GM21717 (cell line): ENCODE measurements at regions not wholly inside any gene's neighbourhood (a gene's known extent, or its start where the extent isn't known, plus 50 kb on each side); places are given as distances from the start of the nearest gene placed in this dataset.

Experiments
- ATAC-seq: cut with Tn5 transposase; IDR thresholded peaks from one replicate; pipeline ENCODE4 v1.9.1; 2021; ENCODE audit warnings: mild to moderate bottlenecking, moderate library complexity; ENCODE audit not compliant: unreplicated experiment

GRCh38 chr1:209229494-209230061 lies 353.9 kb upstream of the CAMK1G start:
- no peak for ATAC-seq

GRCh38 chr1:209230314-209230713 lies 353.2 kb upstream of the CAMK1G start:
- ATAC-seq: no peak

- no peak for ATAC-seq
These were observed 351.9 kb upstream of the CAMK1G start for GRCh38 chr1:209231476-209232156.

DNA sequence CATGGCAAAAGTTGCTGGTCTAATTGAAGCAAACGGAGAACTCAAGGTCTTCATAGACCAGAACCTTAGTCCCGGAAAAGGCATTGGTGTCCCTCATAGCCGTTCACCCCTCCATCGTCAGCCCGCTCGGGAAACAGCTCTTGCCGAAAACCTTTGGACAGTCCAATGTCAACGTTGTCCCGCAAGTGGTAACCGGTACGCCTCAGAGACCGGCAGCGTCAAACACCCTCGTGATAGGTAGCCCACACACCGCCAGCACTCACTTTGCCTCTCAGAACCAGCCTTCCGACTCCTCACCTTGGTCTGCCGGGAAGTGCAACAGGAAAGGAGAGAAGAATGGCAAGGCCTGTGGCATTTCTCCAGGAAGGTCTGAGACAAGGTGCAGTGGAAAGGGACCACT lies 351.3 kb upstream of the CAMK1G start:
- no peak for ATAC-seq

- ATAC-seq: no peak
These were observed 350.8 kb upstream of the CAMK1G start for GRCh38 chr1:209232759-209233158.

- ATAC-seq: no peak
These were observed 348.3 kb upstream of the CAMK1G start for GRCh38 chr1:209235166-209235565.

DNA sequence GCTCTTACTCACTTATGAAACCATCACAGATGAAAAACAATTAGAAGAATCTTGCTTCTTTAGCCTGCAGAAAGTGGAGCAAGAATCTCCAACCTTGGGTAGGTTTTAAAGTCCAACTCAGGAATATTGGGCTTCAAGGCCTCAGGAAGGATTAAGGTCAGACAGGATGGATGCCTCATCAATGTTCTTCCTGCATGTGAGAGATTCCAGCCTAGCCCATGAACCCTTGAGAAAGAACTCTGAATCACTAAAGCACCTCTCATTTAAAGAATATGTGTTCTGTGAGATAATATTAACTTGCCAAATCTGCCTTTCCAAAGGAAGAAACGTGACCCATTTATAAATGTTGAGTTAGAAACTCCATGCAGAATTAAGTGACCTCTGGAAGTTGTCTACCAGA lies 345.2 kb upstream of the CAMK1G start:
- ATAC-seq: no peak

GRCh38 chr1:209240351-209240750 lies 343.2 kb upstream of the CAMK1G start:
- no peak for ATAC-seq

GRCh38 chr1:209241487-209241886 lies 342.0 kb upstream of the CAMK1G start:
- ATAC-seq: no peak

DNA sequence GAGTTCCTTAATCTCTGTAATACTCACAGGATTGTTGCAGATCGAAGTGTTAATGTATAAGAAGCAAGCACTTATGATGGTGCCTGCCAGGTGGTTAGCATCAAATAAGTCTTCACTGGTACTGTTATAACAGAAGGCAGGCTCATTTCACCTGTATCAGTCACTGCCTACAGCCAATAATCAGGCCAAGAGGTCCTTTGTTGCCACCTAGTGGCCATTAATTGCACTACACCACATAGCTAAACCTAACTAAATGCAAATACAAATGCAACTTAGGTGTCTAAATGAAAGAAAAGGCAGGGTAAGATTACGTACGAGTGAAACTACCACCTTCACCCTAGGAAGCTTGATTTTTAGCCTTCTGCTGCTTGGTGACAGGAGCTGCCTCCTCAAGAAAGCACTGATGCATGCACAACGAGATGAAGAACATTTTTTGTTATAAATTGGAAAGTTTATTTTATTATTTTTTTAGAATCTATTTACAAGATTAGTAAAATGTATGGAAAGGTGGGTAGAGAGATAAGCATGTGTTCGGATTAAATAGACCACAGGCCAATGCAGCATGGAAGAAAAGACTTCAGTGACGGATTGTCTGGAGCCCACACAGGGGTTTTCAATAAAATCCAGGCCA lies 334.8 kb upstream of the CAMK1G start:
- peak; percentile 77 for ATAC-seq

DNA sequence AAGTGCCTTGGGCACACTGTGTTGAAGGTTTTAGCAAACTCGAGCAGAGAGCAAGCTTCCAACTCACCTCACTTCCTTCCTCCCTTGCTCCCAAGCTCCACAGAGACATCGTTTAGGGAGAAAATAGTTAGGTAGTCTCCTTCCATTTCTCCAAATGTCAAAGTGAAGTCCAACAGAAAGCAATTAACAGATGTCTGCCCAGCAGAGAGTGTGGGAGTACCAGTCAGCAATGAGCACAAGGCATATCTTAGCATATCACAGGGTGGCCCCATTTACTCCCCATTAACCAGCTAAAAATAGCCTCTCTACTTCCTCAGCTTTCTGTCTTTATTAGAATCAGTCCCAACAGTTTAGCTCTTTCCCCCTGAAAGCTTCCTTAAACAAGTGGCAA lies 334.2 kb upstream of the CAMK1G start:
- no peak for ATAC-seq

DNA sequence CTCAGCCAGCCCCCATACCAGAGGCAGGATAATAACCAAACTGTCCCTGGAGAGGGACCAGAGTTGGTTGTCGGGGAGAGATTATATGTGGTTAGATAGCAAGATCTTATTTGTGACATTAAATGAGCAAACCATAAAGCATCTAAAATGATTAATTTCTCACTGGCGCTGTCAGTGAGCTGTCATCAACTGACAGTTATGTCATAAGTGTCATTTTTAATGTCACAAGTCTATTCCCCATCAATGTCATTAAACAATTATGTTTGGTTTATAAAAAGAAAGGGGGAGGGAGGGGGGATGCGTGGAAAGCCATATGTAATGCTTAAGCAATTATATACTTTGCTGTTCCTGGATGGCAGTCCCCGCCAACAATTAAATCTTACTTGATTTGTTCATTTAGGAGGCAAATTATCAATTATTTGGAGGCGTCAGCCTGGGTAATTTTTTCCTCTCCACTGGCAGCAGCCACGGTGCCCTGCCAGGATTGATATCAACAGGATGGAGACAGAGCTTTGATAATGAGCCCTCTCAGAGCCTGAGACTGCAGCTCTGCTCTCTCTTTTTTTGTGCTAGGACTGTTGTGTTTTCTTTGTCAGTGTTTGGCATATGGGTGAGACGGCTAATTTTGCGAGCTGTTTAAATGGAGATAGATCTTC lies 333.6 kb upstream of the CAMK1G start:
- no peak for ATAC-seq

DNA sequence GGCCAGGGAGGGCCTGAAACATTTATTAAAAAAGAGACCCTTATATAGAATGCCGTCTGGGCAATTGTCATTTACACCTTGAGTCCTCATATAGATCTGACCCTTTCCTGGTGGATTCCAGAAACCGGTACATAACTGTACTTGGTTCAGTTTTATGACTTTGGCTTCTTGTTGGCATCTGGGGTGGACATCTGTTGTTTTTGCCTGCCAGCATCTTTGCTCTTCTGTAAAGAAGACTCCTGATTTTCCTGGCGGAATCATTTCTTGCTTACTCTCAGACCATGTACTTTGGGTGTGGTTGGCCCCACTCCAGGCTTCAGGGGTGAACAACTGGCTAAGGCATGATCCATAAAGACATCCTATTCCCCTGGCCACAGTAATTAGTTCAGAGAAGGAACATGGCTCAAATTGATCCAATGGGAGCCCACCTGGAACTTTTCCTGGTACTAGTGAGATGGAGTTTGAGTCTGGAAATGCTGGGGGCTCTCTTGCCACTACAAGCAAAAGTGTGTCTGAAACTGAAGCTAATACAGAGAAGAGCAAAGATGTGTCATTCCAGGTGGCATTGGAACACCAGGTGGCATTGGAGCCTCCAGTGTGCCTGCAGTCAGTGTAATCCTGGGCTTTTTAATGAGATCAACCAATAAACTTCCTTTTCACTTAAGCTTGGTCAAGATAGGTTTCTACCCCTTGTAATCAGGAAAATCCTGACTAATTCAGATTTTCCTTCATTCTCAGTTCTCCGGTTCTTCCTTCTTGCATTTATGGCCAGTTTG lies 332.5 kb upstream of the CAMK1G start:
- ATAC-seq: no peak

GRCh38 chr1:209256766-209257350 lies 326.7 kb upstream of the CAMK1G start:
- ATAC-seq: no peak

DNA sequence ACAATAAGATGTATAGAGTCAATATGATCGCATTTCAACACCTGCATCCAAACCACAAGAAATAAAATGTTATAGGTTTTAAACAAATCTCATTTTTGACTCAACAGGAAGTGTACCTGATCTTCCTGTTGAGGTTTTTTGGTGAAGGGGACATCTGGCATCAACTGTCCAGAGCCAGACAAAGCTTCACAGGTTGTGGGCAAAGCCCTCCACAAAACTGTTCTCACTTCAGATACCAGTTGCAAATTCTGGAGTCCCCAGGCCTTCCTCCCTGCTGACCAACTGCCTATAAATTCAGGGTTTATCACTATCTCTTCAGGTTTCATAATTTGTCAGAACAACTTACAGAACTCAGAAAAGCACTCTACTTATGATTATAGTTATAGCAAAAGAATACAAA lies 326.1 kb upstream of the CAMK1G start:
- no peak for ATAC-seq

DNA sequence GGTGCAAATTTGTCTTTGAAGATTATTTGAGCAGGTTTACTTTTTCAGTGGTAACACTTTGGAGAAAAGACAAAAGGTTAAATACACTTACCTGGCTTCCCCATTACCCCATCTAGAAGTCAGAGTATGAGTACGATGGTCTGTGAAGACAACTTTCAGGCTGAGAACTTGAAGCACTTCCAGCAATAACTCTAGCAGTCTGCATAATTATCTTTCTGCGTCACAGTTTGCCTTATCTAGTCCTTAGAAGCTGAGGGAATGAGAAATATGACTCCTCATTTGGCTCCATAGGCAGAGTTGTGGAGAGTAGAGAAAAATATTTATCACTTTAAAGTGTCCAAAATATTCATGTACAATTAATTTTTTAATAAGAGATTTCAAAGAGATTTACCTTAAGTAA lies 323.4 kb upstream of the CAMK1G start:
- no peak for ATAC-seq

GRCh38 chr1:209262631-209263030 lies 320.9 kb upstream of the CAMK1G start:
- ATAC-seq: no peak

- ATAC-seq: no peak
These were observed 318.2 kb upstream of the CAMK1G start for GRCh38 chr1:209265301-209265700.

DNA sequence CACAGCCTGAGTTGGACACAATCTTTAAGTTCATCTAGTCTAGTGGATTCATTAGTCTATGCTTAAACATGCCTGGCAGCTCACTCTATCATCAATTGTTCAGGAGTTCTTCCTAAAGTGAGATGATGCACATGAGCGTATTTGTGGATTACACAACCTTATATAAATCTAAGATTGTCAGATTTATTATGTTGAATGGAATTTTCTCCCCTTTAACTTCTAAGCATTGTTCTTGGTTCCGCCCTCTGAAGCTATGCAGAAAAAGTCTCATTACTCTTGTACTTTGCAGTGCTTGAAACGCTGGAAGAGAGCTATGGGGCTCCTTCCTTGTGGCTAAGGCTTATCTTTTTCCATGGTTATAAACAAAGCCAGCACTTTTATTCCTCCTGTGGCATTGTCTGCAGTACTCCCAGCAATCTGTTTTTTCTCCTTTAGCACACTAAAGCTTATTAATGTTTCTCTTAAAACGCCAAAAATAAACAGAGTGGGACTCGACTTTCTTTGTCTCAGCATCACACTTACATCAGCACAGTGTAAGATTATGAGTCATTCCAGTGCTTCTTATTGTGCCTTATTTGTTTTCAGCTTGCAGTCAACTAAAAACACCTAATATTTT lies 316.8 kb upstream of the CAMK1G start:
- no peak for ATAC-seq

GRCh38 chr1:209267968-209268367 lies 315.5 kb upstream of the CAMK1G start:
- ATAC-seq: no peak
